ENCODE measurements at regions not wholly inside any gene's neighbourhood (a gene's known extent, or its start where the extent isn't known, plus 50 kb on each side); places are given as distances from the start of the nearest gene placed in this dataset.

DNA sequence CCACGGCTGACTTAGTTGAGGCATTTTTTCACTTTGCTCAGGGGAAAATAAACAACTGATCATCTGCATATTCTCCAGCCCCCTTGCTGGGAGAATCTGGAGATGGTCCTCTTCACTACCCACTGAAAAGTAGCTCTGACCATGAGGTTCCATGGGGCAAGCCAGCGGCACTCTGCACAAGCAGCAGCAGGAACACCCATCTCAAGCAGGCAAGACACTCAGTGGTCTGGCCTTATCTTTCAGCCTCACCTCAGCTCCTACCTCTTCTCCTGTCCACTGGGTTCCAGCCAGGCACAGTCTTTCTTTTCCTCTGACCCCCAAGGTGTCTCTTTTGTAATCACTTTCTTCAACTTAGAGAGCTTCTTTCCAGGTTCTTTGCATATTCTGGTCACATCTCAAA, 280.8 kb upstream of the GRIA1 start:
- TF ChIP-seq, protein P1, sequence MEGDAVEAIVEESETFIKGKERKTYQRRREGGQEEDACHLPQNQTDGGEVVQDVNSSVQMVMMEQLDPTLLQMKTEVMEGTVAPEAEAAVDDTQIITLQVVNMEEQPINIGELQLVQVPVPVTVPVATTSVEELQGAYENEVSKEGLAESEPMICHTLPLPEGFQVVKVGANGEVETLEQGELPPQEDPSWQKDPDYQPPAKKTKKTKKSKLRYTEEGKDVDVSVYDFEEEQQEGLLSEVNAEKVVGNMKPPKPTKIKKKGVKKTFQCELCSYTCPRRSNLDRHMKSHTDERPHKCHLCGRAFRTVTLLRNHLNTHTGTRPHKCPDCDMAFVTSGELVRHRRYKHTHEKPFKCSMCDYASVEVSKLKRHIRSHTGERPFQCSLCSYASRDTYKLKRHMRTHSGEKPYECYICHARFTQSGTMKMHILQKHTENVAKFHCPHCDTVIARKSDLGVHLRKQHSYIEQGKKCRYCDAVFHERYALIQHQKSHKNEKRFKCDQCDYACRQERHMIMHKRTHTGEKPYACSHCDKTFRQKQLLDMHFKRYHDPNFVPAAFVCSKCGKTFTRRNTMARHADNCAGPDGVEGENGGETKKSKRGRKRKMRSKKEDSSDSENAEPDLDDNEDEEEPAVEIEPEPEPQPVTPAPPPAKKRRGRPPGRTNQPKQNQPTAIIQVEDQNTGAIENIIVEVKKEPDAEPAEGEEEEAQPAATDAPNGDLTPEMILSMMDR (optimal IDR thresholded peaks at IDR 0.05 in 1 of 3, IDR thresholded peaks at IDR 0.05 in 1 of 3, conservative IDR thresholded peaks at IDR 0.05 in 1 of 3; ENCODE audit: extremely low read depth in 1 of 3, insufficient read depth in 2 of 3, low read length in 3 of 3): no peak
- no peak for TF ChIP-seq EZH2 (IDR thresholded peaks at IDR 0.05; ENCODE audit: low read length)
